GM12874 (cell line): ENCODE measurements at regions not wholly inside any gene's neighbourhood (a gene's known extent, or its start where the extent isn't known, plus 50 kb on each side); places are given as distances from the start of the nearest gene placed in this dataset.

Experiments
- TF ChIP-seq, protein P1 (sequence below): IDR thresholded peaks from 2 replicates; pipeline ENCODE4 v1.5.1; 2011; ENCODE audit warnings: low read depth, mild to moderate bottlenecking, control low read depth, low read length, moderate library complexity; ENCODE audit not compliant: insufficient read depth

DNA sequence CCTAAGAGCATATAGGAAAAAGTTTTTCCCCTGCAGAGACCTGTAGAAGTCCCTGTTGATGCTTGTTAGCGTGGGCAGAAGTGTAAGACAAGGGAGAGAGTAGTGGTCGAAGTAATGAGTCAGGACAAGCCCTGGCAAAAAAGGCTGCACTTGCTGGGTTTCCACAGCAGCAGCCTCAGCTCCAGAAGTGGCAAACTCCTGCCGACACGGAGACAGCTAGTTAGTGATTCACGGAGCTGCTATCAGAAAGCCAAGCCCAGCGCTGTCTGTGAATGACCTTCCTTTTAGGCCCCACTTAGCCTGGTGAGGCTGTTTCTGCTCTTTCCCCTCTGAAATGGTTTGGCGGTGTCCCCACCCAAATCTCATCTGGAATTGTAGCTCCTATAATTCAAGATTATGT, 109.1 kb downstream of the FAM50B start:
- TF ChIP-seq, protein P1, sequence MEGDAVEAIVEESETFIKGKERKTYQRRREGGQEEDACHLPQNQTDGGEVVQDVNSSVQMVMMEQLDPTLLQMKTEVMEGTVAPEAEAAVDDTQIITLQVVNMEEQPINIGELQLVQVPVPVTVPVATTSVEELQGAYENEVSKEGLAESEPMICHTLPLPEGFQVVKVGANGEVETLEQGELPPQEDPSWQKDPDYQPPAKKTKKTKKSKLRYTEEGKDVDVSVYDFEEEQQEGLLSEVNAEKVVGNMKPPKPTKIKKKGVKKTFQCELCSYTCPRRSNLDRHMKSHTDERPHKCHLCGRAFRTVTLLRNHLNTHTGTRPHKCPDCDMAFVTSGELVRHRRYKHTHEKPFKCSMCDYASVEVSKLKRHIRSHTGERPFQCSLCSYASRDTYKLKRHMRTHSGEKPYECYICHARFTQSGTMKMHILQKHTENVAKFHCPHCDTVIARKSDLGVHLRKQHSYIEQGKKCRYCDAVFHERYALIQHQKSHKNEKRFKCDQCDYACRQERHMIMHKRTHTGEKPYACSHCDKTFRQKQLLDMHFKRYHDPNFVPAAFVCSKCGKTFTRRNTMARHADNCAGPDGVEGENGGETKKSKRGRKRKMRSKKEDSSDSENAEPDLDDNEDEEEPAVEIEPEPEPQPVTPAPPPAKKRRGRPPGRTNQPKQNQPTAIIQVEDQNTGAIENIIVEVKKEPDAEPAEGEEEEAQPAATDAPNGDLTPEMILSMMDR, result no peak

DNA sequence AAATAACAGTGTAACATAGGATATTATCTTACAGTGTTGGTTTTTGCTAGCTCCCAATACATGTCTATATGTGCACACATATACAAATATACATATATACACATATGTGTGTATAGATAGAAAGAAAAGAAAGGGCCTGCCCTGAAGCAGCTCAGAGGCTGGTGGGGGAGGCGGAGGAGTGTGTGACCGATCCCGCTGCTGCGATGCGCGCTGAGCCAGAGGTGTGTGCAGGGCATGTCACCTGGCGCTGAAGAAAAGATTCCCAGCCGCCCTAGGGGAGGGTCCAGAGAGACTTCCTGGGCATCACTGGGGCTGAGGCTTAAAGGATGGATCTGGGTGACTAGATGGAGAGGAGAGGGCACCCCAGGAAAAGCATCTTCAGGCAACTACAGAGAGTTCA, 110.2 kb downstream of the FAM50B start:
- TF ChIP-seq, protein P1, result no peak

DNA sequence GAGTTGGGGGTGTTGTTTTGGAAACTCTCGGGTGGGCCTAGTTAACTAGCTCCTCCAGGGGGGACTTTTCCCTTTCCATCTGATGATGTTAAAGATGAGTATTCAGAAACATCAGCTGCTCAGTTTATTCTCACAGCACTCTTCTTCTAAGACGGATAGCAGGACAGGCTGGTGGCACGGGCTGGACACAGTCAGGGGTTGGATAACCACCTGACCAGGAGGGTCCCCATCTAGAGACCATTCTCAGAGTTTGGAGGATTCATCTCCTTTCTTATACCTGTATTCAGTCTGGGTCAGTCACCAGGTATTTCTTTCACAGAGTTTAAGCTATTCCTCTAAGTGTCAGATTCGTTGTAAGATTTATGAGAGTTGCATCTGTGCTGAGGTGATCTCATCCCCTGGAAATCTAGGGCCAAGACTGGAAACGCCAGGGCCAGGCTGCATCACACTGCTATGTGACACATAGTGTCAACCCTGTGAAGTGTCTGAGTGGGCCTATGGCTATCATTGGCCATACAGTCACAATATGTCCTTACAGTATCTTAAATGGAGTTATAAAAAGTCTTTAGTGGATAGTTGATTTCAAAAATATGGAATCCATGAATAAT, 111.7 kb downstream of the FAM50B start:
- TF ChIP-seq, protein P1, result no peak

DNA sequence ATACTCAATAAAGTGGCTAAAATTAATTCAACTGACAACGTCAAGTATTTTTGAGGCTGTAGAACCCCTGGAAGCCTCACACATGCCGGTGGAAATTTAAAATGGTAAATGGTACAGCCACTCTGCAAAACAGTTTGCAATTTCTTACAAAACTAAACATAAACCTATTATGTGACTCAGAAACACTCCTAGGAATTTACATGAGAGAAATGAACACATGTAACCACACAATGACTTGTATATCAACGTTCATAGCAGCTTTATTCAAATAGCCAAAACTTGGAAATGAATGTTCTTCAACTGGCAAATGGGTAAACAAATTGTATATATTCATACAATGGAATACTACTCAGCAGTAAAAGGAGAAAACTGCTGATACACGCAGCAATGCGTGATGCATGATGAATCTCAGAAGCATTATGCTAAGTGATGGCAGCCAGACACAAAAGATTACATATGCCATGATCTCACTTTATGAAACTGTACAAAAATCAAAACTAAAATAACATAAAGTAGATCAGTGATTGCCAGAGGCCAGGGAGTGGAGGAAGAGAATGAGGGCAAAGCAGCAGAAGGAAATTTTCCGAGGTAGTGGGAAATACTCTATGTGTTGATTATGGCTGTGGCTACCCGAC, 112.5 kb downstream of the FAM50B start:
- TF ChIP-seq, protein P1, result no peak

DNA sequence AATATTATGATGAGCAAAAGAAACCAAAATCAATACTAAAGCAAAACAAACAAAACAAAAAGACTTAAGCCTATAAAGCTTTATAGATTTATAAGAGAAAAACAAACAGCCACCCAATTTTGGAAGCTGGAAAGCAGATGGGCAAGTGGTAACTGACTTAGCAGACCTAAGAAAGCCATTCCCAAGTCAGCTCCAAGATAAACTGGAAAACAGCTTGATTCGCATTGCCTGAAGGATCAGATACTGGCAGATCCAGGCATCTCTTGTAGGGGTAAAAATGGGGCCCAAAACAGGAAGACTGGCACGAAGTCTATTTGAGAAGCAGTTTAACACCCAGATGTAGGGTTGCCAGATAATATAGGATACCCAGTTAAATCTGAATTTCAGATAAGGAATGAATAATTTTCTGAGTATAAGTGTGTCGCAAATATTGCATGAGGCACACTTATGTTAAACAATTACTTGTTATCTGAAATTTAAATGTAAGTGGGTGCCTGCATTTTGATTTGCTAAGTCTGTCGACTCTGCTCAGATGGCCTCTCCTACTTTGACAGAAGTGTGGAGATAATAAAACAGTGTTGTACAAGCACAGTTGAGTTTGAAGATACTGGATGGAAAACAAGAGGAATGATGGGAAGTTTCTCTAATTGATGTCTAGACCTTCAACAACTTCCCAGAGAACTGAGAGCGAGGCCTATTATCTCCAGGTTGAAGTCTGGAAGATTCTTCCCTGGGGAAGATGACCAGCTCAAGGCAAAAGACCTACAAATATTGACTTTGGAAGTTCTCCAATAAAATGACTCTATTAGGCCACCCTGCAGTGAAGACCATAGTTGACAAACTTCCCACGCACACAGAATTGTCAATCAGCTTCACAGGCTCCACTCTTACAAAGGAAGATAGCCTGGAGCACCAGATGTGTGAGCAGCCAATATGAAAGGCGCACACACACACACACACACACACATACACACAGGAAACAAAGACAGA, 113.4 kb downstream of the FAM50B start:
- TF ChIP-seq, protein P1, result no peak

DNA sequence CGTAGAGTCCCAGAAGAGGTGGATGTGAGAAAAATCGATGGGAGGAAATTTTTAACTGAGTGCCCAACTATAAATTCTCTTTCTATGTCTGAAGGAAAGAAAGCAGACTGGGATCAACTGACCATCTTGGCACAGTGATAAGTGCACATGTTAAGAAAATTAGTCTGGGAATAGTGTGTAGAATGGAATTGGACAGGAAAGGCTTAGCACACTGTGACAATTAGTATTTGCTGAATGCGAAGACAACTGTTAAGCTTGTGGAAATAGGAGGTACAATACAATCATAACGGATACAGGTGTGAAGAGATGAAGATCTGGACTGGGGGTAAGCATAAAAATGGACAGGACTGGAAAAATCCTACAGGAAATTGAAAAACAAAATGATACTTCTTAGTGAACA, 114.3 kb downstream of the FAM50B start:
- TF ChIP-seq, protein P1, result no peak

DNA sequence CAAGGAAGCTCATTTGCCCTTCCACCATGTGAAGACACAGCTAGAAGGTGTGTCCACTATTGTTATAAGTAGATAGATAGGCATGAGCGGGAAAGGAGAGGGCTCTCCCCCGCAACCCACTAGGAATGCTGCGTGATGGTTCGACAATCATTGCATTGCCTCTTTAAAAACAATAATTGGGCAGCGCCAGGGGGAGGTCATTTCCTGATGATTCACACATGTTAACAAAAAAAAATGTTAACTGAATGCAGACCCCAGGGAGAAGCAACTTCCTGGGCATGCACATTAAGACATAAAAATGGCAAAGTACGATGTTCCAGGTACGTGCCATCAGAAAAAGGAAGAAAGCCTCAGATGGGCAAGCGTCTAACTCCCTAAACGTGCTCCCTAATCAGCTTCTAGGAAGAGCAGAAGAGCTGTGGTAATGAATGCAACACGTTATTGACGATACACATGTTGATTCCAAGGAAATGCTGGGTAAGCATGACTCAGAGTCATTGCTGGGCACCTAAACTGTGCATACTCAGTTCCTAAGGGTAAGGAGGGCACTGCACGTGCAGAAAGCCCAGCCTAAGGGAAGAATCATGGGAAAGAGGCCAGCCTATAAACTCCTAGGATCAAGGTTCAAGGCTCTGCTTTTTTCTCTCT, 113.7 kb downstream of the FAM217A start:
- TF ChIP-seq, protein P1, result no peak
